ENCODE measurements at regions not wholly inside any gene's neighbourhood (a gene's known extent, or its start where the extent isn't known, plus 50 kb on each side); places are given as distances from the start of the nearest gene placed in this dataset.

GRCh38 chr1:228918335-228918734, 183.1 kb downstream of the RHOU start:
- H3K27ac ChIP-seq, result no peak overlapping the region
- no peak for TF ChIP-seq CTCF (conservative IDR thresholded peaks at IDR 0.05)

DNA sequence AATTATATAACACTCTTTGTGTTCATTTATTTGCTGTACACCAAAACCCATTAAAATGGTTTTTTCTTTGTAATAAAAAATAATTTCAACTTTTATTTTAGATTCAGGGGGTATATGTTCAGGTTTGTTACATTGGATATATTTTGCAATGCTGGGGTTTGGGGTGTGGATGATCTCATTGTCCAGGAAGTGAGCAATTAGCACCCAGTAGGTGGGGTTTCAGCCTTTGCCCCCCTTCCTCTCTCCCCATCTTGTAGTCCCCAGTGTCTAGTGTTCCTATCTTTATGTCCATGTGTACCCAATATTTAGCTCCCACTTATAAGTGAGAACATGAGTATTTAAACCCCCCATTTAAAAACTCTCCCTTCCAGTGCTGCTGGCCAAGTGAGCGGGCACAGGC, 184.6 kb downstream of the RHOU start:
- no peak for TF ChIP-seq CTCF (conservative IDR thresholded peaks at IDR 0.05)

DNA sequence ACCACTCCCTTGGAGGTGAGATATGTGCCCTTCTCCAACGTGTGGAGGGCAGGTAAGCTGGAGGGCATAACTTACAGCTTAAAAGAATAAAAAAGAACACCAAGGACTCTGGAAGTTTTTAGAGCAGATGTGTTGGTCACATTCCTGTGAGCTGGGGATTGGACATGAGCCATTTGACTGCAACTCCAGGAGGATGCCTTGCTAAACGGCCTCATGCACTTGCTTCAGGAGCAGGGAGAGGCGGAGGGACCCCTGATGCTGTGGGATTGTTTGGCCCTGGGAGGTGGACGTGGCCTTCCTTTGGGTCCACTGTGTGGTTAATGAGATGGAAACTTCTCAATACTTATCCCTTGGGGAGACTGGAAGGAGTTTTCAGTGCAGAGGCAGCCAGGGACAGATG, 185.6 kb downstream of the RHOU start:
- no peak overlapping the region for H3K27ac ChIP-seq
- no peak for TF ChIP-seq CTCF (conservative IDR thresholded peaks at IDR 0.05)

More for the DNA sequence above, 184.6 kb downstream of the RHOU start:
- H3K27ac ChIP-seq, result no peak overlapping the region

- TF ChIP-seq CTCF (conservative IDR thresholded peaks at IDR 0.05), result no peak
- H3K27ac ChIP-seq, result no peak overlapping the region
Measured at GRCh38 chr1:228921481-228921880, 186.2 kb downstream of the RHOU start.

GRCh38 chr1:228922722-228923376, 187.6 kb downstream of the RHOU start:
- no peak for TF ChIP-seq CTCF (conservative IDR thresholded peaks at IDR 0.05)

GRCh38 chr1:228923973-228924686, 188.9 kb downstream of the RHOU start:
- TF ChIP-seq CTCF (conservative IDR thresholded peaks at IDR 0.05), result no peak
- no peak overlapping the region for H3K27ac ChIP-seq

More at GRCh38 chr1:228922722-228923376, 187.6 kb downstream of the RHOU start:
- no peak overlapping the region for H3K27ac ChIP-seq

- TF ChIP-seq CTCF (conservative IDR thresholded peaks at IDR 0.05), result no peak
Measured at GRCh38 chr1:228925691-228926090, 190.4 kb downstream of the RHOU start.

More at GRCh38 chr1:228925691-228926090, 190.4 kb downstream of the RHOU start:
- H3K27ac ChIP-seq, result no peak overlapping the region
